ENCODE measurements at regions not wholly inside any gene's neighbourhood (a gene's known extent, or its start where the extent isn't known, plus 50 kb on each side); places are given as distances from the start of the nearest gene placed in this dataset.
"Not testable (repeated sequence)": the region's sequence is repeated elsewhere in the genome, so short reads cannot be mapped to it uniquely, and the experiment has no call there.

DNA sequence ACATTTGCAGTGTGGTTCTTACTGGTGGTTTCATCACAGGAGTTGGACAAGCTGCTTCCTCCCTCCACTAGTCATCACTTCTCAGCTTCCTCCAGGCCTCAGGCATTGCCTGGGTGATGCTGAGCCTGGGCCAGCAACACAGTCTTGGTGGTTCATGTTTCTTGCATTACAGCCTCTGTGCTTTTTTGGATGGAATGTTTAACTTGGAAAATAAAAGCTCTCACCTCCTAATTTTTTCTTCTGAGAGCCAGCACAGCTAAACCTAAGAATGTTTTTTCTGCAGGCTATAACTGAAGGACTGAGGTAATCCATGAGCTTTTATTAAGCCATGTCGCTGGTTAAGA is 66.1 kb upstream of the RHOU start:
- no peak for DNase-seq (ENCODE audit: low spot score)

DNA sequence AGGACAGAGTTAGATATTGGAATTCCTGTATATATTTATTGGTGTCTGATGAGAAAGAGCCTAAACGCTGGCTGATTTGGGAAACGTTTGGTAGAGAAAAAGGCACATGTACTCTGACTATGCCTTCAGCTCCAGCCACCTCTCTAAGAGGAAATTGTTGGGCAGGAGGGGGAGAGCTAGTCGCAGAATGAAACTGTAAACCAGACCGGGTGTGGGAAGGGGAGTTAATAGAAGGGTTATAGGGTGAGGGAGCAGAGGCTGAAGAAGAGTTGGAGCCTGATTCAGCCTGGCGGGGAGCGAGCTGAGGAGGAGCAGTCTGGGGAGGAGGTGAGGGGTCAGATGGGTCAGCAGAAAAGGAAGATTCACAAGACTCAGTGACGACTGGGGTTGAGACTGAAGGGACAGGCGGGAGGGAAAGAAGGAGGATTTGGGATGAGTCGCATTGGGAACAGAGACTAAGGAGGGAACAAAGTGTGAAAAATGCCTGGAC is 54.2 kb upstream of the RHOU start:
- not testable (repeated sequence) for DNase-seq (ENCODE audit: low spot score)

DNA sequence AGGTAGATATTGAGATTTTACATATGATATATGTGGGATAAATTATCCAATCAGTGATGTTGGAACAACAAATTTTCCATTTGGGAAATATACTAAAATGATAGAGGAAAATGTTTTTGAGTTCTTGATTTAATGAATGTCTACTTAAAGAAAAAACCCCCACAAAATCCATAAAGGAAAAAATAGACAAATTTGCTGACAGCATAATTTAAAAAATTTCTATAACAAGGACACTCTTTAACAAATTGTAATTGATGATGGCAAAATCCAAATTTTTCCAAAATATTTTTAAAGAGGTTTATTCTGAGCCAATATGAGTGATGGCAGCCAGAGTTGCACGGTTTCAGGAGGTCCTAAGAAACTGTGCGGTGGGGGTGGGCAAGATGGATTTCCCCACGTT is 51.9 kb upstream of the RHOU start:
- no peak for DNase-seq (ENCODE audit: low spot score)

DNA sequence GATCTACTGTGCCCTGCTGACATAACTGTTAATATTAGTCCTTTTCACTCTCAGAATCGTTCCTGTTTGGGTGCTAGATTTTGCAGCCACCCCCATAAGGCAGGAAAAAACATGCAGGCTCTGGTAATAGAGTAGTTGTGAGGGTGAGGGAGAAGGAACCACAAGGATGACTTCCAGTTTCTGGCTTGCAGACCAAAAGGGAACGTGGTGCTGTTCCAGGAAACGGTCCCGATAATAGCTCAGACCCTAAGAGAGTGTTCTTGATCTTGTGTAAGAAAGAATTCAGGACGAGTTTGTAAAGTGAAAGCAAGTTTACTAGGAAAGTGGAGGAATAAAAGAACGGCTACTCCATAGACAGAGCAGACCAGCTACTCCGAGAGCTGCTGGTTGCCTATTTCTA is 50.7 kb upstream of the RHOU start:
- no peak for DNase-seq (ENCODE audit: low spot score)

DNA sequence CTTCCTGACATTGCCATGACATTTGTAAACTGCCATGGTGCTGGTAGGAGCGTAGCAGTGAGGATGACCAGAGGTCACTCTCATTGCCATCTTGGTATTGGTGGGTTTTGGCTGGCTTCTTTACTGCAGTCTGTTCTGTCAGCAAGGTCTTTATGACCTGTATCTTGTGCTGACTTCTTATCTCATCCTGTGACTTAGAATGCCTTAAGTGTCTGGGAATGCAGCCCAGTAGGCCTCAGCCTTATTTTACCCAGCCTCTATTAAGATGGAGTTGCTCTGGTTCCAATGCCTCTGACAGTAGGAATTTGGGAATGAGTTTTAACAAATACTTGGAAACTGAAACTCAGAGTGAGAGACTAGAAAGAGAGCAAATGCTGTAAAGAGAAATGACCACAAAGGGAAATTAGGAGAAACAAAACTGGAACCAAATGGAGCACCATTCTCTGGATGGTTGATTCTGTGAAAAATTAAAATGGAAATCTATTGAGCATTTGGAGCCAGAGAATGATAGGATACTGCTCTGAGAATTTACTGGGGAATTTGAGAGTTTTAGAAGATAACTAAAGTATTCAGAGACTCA is 50.1 kb upstream of the RHOU start:
- no peak for DNase-seq (ENCODE audit: low spot score)
